ENCODE measurements at regions not wholly inside any gene's neighbourhood (a gene's known extent, or its start where the extent isn't known, plus 50 kb on each side); places are given as distances from the start of the nearest gene placed in this dataset.
"Not testable (repeated sequence)": the region's sequence is repeated elsewhere in the genome, so short reads cannot be mapped to it uniquely, and the experiment has no call there.

GRCh38 chr5:122515210-122515609, 203.2 kb downstream of the SNCAIP start:
- H3K27me3 ChIP-seq (replicated peaks in 2 of 5; ENCODE audit: control insufficient read depth in 4 of 5, insufficient read depth in 5 of 5, low read length in 4 of 5); H3K27ac ChIP-seq (ENCODE audit: insufficient read depth in 1 of 2, low read depth in 1 of 2, low read length in 2 of 2, poor library complexity in 1 of 2, severe bottlenecking in 2 of 2); H3K4me3 ChIP-seq (ENCODE audit: control insufficient read depth in 1 of 7, extremely low read depth in 1 of 7, insufficient read depth in 4 of 7, low read depth in 2 of 7, low read length in 6 of 7); H3K36me3 ChIP-seq (ENCODE audit: control insufficient read depth in 4 of 4, insufficient read depth in 4 of 4, low read length in 3 of 4); H3K9me3 ChIP-seq (ENCODE audit: control extremely low read depth in 1 of 5, control insufficient read depth in 4 of 5, insufficient read depth in 2 of 5, low read depth in 1 of 5, low read length in 4 of 5); POLR2A ChIA-PET; H3K4me1 ChIP-seq (ENCODE audit: control extremely low read depth in 1 of 4, control insufficient read depth in 4 of 4, insufficient read depth in 4 of 4, low read length in 3 of 4); DNase-seq; CTCF ChIA-PET: not testable (repeated sequence)
- WGBS (ENCODE audit: insufficient coverage), result 97% methylated on average over 18 of the region's 23 CpGs

- H3K27ac ChIP-seq (ENCODE audit: insufficient read depth in 1 of 2, low read depth in 1 of 2, low read length in 2 of 2, poor library complexity in 1 of 2, severe bottlenecking in 2 of 2), result no peak overlapping the region
- H3K36me3 ChIP-seq (ENCODE audit: control insufficient read depth in 4 of 4, insufficient read depth in 4 of 4, low read length in 3 of 4), result no peaks in the 10 kb centered on the region
- DNase-seq, result peak; percentile 47 to 68 (median 65)
- H3K4me3 ChIP-seq (ENCODE audit: control insufficient read depth in 1 of 7, extremely low read depth in 1 of 7, insufficient read depth in 4 of 7, low read depth in 2 of 7, low read length in 6 of 7), result no peak overlapping the region
- H3K27me3 ChIP-seq (replicated peaks in 2 of 5; ENCODE audit: control insufficient read depth in 4 of 5, insufficient read depth in 5 of 5, low read length in 4 of 5), result no peaks in the 10 kb centered on the region
- POLR2A ChIA-PET, result no interaction called here
- CTCF ChIA-PET, result interaction anchor here (0.6 to 1.7 kb wide), 5 partner anchors 8 to 856 kb away, joined by 3 to 8 read pairs (median 3); no protein-coding TSS in a partner anchor
- H3K9me3 ChIP-seq (ENCODE audit: control extremely low read depth in 1 of 5, control insufficient read depth in 4 of 5, insufficient read depth in 2 of 5, low read depth in 1 of 5, low read length in 4 of 5), result no peaks in the 10 kb centered on the region
- H3K4me1 ChIP-seq (ENCODE audit: control extremely low read depth in 1 of 4, control insufficient read depth in 4 of 4, insufficient read depth in 4 of 4, low read length in 3 of 4), result no peaks in the 10 kb centered on the region
- WGBS (ENCODE audit: insufficient coverage), result 67% methylated on average over 4 of the region's 6 CpGs
These were observed 203.8 kb downstream of the SNCAIP start for GRCh38 chr5:122515709-122516431.

- ChIA-PET CTCF (interaction anchor here (0.6 to 1.7 kb wide), 5 partner anchors 8 to 855 kb away, joined by 3 to 8 read pairs (median 3); no protein-coding TSS in a partner anchor), POLR2A (no interaction called here)
- no peaks in the 10 kb centered on the region for H3K9me3 ChIP-seq (ENCODE audit: control extremely low read depth in 1 of 5, control insufficient read depth in 4 of 5, insufficient read depth in 2 of 5, low read depth in 1 of 5, low read length in 4 of 5)
- no peaks in the 10 kb centered on the region for H3K4me1 ChIP-seq (ENCODE audit: control extremely low read depth in 1 of 4, control insufficient read depth in 4 of 4, insufficient read depth in 4 of 4, low read length in 3 of 4)
- H3K4me3 ChIP-seq (ENCODE audit: control insufficient read depth in 1 of 7, extremely low read depth in 1 of 7, insufficient read depth in 4 of 7, low read depth in 2 of 7, low read length in 6 of 7), result no peak overlapping the region
- no peaks in the 10 kb centered on the region for H3K36me3 ChIP-seq (ENCODE audit: control insufficient read depth in 4 of 4, insufficient read depth in 4 of 4, low read length in 3 of 4)
- no peak for DNase-seq
- no peaks in the 10 kb centered on the region for H3K27me3 ChIP-seq (replicated peaks in 2 of 5; ENCODE audit: control insufficient read depth in 4 of 5, insufficient read depth in 5 of 5, low read length in 4 of 5)
- 86% methylated on average over 4 of the region's 4 CpGs for whole genome bisulfite sequencing (ENCODE audit: insufficient coverage)
- no peak overlapping the region for H3K27ac ChIP-seq (ENCODE audit: insufficient read depth in 1 of 2, low read depth in 1 of 2, low read length in 2 of 2, poor library complexity in 1 of 2, severe bottlenecking in 2 of 2)
These were observed 204.4 kb downstream of the SNCAIP start for GRCh38 chr5:122516432-122516743.

- Histone ChIP-seq H3K9me3 (ENCODE audit: control extremely low read depth in 1 of 5, control insufficient read depth in 4 of 5, insufficient read depth in 2 of 5, low read depth in 1 of 5, low read length in 4 of 5) (no peaks in the 10 kb centered on the region), H3K36me3 (ENCODE audit: control insufficient read depth in 4 of 4, insufficient read depth in 4 of 4, low read length in 3 of 4) (no peaks in the 10 kb centered on the region), H3K4me3 (ENCODE audit: control insufficient read depth in 1 of 7, extremely low read depth in 1 of 7, insufficient read depth in 4 of 7, low read depth in 2 of 7, low read length in 6 of 7) (no peak overlapping the region), H3K27ac (ENCODE audit: insufficient read depth in 1 of 2, low read depth in 1 of 2, low read length in 2 of 2, poor library complexity in 1 of 2, severe bottlenecking in 2 of 2) (no peak overlapping the region), H3K4me1 (ENCODE audit: control extremely low read depth in 1 of 4, control insufficient read depth in 4 of 4, insufficient read depth in 4 of 4, low read length in 3 of 4) (no peaks in the 10 kb centered on the region), H3K27me3 (replicated peaks in 2 of 5; ENCODE audit: control insufficient read depth in 4 of 5, insufficient read depth in 5 of 5, low read length in 4 of 5) (no peaks in the 10 kb centered on the region)
- POLR2A ChIA-PET, result interaction anchor here (0.5 kb wide), 2 partner anchors 240 to 655 kb away, joined by 3 to 4 read pairs; no protein-coding TSS in a partner anchor
- CTCF ChIA-PET, result interaction anchor here (1.6 to 1.7 kb wide), 2 partner anchors 426 to 852 kb away, joined by 3 to 8 read pairs; no protein-coding TSS in a partner anchor
- no CpG with 5 or more reads among the region's 1 CpG for WGBS (ENCODE audit: insufficient coverage)
- peak; percentile 1 to 41 (median 2) for DNase-seq
These were observed 205.1 kb downstream of the SNCAIP start for GRCh38 chr5:122517091-122517490.

- 95% methylated on average over 6 of the region's 6 CpGs for WGBS (ENCODE audit: insufficient coverage)
- CTCF ChIA-PET, result interaction anchor here (1.0 kb wide), 1 partner anchor 8 kb away, joined by 3 read pairs; no protein-coding TSS in a partner anchor
- H3K9me3 ChIP-seq (ENCODE audit: control extremely low read depth in 1 of 5, control insufficient read depth in 4 of 5, insufficient read depth in 2 of 5, low read depth in 1 of 5, low read length in 4 of 5), result no peaks in the 10 kb centered on the region
- POLR2A ChIA-PET, result no interaction called here
- DNase-seq, result no peak
- peaks cover 0 to 2% (median 0%) of the 10 kb centered on the region in 5 experiments for H3K27me3 ChIP-seq (replicated peaks in 2 of 5; ENCODE audit: control insufficient read depth in 4 of 5, insufficient read depth in 5 of 5, low read length in 4 of 5)
- H3K4me1 ChIP-seq (ENCODE audit: control extremely low read depth in 1 of 4, control insufficient read depth in 4 of 4, insufficient read depth in 4 of 4, low read length in 3 of 4), result no peaks in the 10 kb centered on the region
- no peaks in the 10 kb centered on the region for H3K36me3 ChIP-seq (ENCODE audit: control insufficient read depth in 4 of 4, insufficient read depth in 4 of 4, low read length in 3 of 4)
- H3K27ac ChIP-seq (ENCODE audit: insufficient read depth in 1 of 2, low read depth in 1 of 2, low read length in 2 of 2, poor library complexity in 1 of 2, severe bottlenecking in 2 of 2), result no peak overlapping the region
- H3K4me3 ChIP-seq (ENCODE audit: control insufficient read depth in 1 of 7, extremely low read depth in 1 of 7, insufficient read depth in 4 of 7, low read depth in 2 of 7, low read length in 6 of 7), result no peak overlapping the region
These were observed 211.7 kb downstream of the SNCAIP start for GRCh38 chr5:122523776-122524175.

GRCh38 chr5:122527547-122527946, 215.5 kb downstream of the SNCAIP start:
- Histone ChIP-seq H3K4me1 (ENCODE audit: control extremely low read depth in 1 of 4, control insufficient read depth in 4 of 4, insufficient read depth in 4 of 4, low read length in 3 of 4) (no peaks in the 10 kb centered on the region), H3K36me3 (ENCODE audit: control insufficient read depth in 4 of 4, insufficient read depth in 4 of 4, low read length in 3 of 4) (no peaks in the 10 kb centered on the region), H3K4me3 (ENCODE audit: control insufficient read depth in 1 of 7, extremely low read depth in 1 of 7, insufficient read depth in 4 of 7, low read depth in 2 of 7, low read length in 6 of 7) (no peak overlapping the region), H3K27me3 (replicated peaks in 2 of 5; ENCODE audit: control insufficient read depth in 4 of 5, insufficient read depth in 5 of 5, low read length in 4 of 5) (peaks cover 0 to 2% (median 0%) of the 10 kb centered on the region in 5 experiments), H3K27ac (ENCODE audit: insufficient read depth in 1 of 2, low read depth in 1 of 2, low read length in 2 of 2, poor library complexity in 1 of 2, severe bottlenecking in 2 of 2) (no peak overlapping the region), H3K9me3 (ENCODE audit: control extremely low read depth in 1 of 5, control insufficient read depth in 4 of 5, insufficient read depth in 2 of 5, low read depth in 1 of 5, low read length in 4 of 5) (no peaks in the 10 kb centered on the region)
- no peak for DNase-seq
- ChIA-PET CTCF (no interaction called here), POLR2A (no interaction called here)
- WGBS (ENCODE audit: insufficient coverage), result no CpG with 5 or more reads among the region's 1 CpG

- CTCF ChIA-PET, result no interaction called here
These were observed 220.0 kb downstream of the SNCAIP start for GRCh38 chr5:122532035-122532434.

More at GRCh38 chr5:122532035-122532434, 220.0 kb downstream of the SNCAIP start:
- POLR2A ChIA-PET, result no interaction called here
- Histone ChIP-seq H3K9me3 (ENCODE audit: control extremely low read depth in 1 of 5, control insufficient read depth in 4 of 5, insufficient read depth in 2 of 5, low read depth in 1 of 5, low read length in 4 of 5) (no peaks in the 10 kb centered on the region), H3K27me3 (replicated peaks in 2 of 5; ENCODE audit: control insufficient read depth in 4 of 5, insufficient read depth in 5 of 5, low read length in 4 of 5) (no peaks in the 10 kb centered on the region), H3K36me3 (ENCODE audit: control insufficient read depth in 4 of 4, insufficient read depth in 4 of 4, low read length in 3 of 4) (no peaks in the 10 kb centered on the region), H3K4me3 (ENCODE audit: control insufficient read depth in 1 of 7, extremely low read depth in 1 of 7, insufficient read depth in 4 of 7, low read depth in 2 of 7, low read length in 6 of 7) (no peak overlapping the region), H3K4me1 (ENCODE audit: control extremely low read depth in 1 of 4, control insufficient read depth in 4 of 4, insufficient read depth in 4 of 4, low read length in 3 of 4) (no peaks in the 10 kb centered on the region), H3K27ac (ENCODE audit: insufficient read depth in 1 of 2, low read depth in 1 of 2, low read length in 2 of 2, poor library complexity in 1 of 2, severe bottlenecking in 2 of 2) (no peak overlapping the region)
- WGBS (ENCODE audit: insufficient coverage), result 100% methylated on average over 4 of the region's 4 CpGs
- DNase-seq, result no peak
